ENCODE measurements at regions not wholly inside any gene's neighbourhood (a gene's known extent, or its start where the extent isn't known, plus 50 kb on each side); places are given as distances from the start of the nearest gene placed in this dataset.

GRCh38 chr4:176619430-176619829, 173.3 kb downstream of the VEGFC start:
- no peak for TF ChIP-seq CTCF (IDR thresholded peaks at IDR 0.05)
- no peak for TF ChIP-seq ZFX (IDR thresholded peaks at IDR 0.05; ENCODE audit: borderline replicate concordance)
